Body of pancreas (tissue), 4 donors: ENCODE measurements at regions not wholly inside any gene's neighbourhood (a gene's known extent, or its start where the extent isn't known, plus 50 kb on each side); places are given as distances from the start of the nearest gene placed in this dataset.

Source experiments
- ATAC-seq: fragments of 150-250 bp; one replicate; pipeline ENCODE4 v1.9.1; 2016
- DNase-seq, 4 donors: peaks; one replicate each; pipeline ENCODE4 v3.0.0-alpha.2; 2019
- H3K27ac ChIP-seq, 4 donors: fragments of 200-600 bp; sonication (generic); 1 replicate in 3 of 4; 2 replicates in 1 of 4; pipeline versions ENCODE4 v1.5.1 to v1.6.1; 2016 to 2019; ENCODE audit warnings: mild to moderate bottlenecking in 1 of 4, mixed read lengths in 1 of 4, moderate library complexity in 1 of 4
- H3K27me3 ChIP-seq, 2 donors: fragments of 200-600 bp; sonication (generic); one replicate each; pipeline ENCODE4 v1.6.0; 2016; ENCODE audit warnings: mild to moderate bottlenecking in 1 of 2
- H3K36me3 ChIP-seq, 2 donors: fragments of 200-600 bp; sonication (generic); replicated peaks in 1 of 2; 2 replicates each; pipeline ENCODE4 v1.5.1; 2016; ENCODE audit warnings: low read depth in 2 of 2; ENCODE audit not compliant: insufficient read depth in 1 of 2
- H3K4me1 ChIP-seq: fragments of 200-600 bp; sonication (generic); one replicate; pipeline ENCODE4 v1.6.0; 2016
- H3K4me3 ChIP-seq, 2 donors: fragments of 200-600 bp; sonication (generic); 1 replicate in 1 of 2; 2 replicates in 1 of 2; pipeline ENCODE4 v1.5.1; 2016 to 2019
- H3K9me3 ChIP-seq, 3 donors: fragments of 200-600 bp; sonication (generic); 1 replicate in 2 of 3; 2 replicates in 1 of 3; pipeline ENCODE4 v1.5.1; 2016
- POLR2A ChIP-seq, 3 donors: fragments of 450-650 bp; IDR thresholded peaks; one replicate each; pipeline ENCODE4 v1.6.1; 2016; ENCODE audit warnings: antibody characterized with exemption in 3 of 3, mild to moderate bottlenecking in 2 of 3
- WGBS, 2 donors: methylation state at CpG; one replicate each; pipeline ENCODE4 v1.1.5; 2017; 5-methylcytosine and 5-hydroxymethylcytosine counted together
- intact Hi-C: fragments of 100-400 bp; cut with DNase I; formaldehyde crosslinking; loops from one replicate; pipeline ENCODE4 v1.15.1; 2023
- TF ChIP-seq, protein P1 (sequence below), 7 experiments: fragments of 450-650 bp in 4 of 7; fragments of 200-600 bp in 3 of 7; sonication (generic) in 3 of 7; IDR thresholded peaks; one replicate each; pipeline ENCODE4 v1.5.1; 2016 to 2019; ENCODE audit warnings: antibody characterized with exemption in 7 of 7

DNA sequence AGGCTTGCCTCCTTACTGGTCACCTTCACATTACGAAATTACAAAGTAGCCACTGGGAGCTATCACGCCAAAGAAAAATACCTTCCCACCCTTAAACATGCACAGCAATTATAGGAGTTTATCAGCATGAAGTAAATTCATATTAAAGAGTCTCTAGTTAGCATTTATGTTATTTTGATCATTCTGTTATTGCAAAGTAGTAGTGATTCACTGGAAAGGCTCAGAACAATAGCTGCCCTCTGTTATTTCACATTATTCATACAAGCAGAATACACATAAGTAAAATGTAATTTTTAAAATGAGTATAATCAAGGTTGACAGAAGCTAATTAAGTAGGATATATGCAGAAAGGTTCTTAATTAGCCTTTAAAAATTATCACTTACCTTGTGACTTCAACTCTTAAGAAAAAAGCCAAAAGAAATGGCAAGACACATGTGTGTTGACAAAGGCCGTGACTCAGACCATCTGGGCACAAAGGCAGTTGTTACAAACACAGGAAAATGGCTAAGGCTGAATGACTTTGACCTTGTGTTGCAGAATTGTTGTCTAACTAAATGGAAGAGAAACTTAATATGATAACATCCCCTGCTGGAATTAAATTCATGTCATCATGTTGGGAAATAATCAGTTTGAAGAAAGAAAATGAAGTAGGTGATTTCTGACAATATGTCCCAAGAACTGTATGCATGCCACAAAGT, 108.3 kb downstream of the ARL6IP6 start:
- TF ChIP-seq, protein P1, sequence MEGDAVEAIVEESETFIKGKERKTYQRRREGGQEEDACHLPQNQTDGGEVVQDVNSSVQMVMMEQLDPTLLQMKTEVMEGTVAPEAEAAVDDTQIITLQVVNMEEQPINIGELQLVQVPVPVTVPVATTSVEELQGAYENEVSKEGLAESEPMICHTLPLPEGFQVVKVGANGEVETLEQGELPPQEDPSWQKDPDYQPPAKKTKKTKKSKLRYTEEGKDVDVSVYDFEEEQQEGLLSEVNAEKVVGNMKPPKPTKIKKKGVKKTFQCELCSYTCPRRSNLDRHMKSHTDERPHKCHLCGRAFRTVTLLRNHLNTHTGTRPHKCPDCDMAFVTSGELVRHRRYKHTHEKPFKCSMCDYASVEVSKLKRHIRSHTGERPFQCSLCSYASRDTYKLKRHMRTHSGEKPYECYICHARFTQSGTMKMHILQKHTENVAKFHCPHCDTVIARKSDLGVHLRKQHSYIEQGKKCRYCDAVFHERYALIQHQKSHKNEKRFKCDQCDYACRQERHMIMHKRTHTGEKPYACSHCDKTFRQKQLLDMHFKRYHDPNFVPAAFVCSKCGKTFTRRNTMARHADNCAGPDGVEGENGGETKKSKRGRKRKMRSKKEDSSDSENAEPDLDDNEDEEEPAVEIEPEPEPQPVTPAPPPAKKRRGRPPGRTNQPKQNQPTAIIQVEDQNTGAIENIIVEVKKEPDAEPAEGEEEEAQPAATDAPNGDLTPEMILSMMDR (IDR thresholded peaks at IDR 0.05): no peak
- no peak for TF ChIP-seq POLR2A (IDR thresholded peaks at IDR 0.05)
- ATAC-seq (peak; percentile 50), DNase-seq (no peak)
- H3K27me3 ChIP-seq: no peaks in the 10 kb centered on the region
- WGBS, 2 donors: 60 to 72% methylated on average over 3 of the region's 3 CpGs
- H3K27ac ChIP-seq: no peak overlapping the region
- intact Hi-C loops: no loop called here
- no peaks in the 10 kb centered on the region for H3K36me3 ChIP-seq
- no peak overlapping the region for H3K4me3 ChIP-seq
- peaks cover 6% of the 10 kb centered on the region for H3K4me1 ChIP-seq
- no peaks in the 10 kb centered on the region for H3K9me3 ChIP-seq

DNA sequence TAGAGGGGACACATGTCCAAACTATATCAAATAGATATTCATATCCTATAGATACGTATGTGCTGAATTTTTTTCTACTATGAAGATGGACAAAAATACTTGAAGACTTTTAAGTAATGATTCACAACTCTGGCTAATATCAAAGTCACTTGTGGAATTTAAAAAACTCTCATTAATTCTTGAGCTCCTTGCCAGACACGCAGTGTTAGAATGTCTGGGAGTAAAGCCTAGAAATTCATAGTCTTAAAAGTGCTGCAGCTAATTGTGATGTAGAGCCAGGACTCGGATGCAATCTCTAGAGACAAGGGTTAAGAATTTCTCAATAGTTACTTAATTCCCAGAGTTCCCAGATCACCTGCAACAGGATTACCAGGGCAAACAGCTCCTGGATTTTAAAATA, 107.4 kb downstream of the ARL6IP6 start:
- no peak overlapping the region for H3K4me3 ChIP-seq
- DNase-seq: no peak
- TF ChIP-seq, protein P1 (IDR thresholded peaks at IDR 0.05): no peak
- no peak for TF ChIP-seq POLR2A (IDR thresholded peaks at IDR 0.05)
- no peaks in the 10 kb centered on the region for H3K27me3 ChIP-seq
- WGBS, 2 donors: 38 to 55% methylated on average over 3 of the region's 3 CpGs
- no peaks in the 10 kb centered on the region for H3K36me3 ChIP-seq
- H3K4me1 ChIP-seq: peaks cover 6% of the 10 kb centered on the region
- H3K27ac ChIP-seq: no peak overlapping the region
- intact Hi-C loops: no loop called here
- no peaks in the 10 kb centered on the region for H3K9me3 ChIP-seq
- ATAC-seq: no peak

DNA sequence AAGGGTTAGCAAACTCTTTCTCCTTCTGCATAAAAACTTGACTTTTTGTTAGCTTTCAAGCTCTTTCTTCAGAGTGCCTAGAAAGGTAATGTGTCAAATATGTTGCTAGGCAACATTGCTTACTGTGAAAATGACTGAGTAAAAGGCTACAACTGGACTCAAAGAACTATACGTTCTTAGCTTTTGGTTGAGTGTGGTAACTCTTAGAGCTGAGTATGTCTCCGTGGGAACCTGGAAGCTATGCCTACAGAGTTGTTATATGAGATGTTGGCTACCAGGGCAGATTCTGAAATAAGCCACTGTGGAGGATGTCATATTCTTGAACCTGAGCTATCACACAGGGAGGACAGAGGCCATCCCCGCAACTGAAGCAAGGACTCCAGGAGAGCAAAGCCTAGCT, 105.5 kb downstream of the ARL6IP6 start:
- intact Hi-C loops: no loop called here
- H3K4me3 ChIP-seq: no peak overlapping the region
- TF ChIP-seq, protein P1 (IDR thresholded peaks at IDR 0.05): no peak
- no peak for TF ChIP-seq POLR2A (IDR thresholded peaks at IDR 0.05)
- H3K9me3 ChIP-seq: no peaks in the 10 kb centered on the region
- no peaks in the 10 kb centered on the region for H3K36me3 ChIP-seq
- DNase-seq: no peak
- H3K4me1 ChIP-seq: peaks cover 6% of the 10 kb centered on the region
- no peak overlapping the region for H3K27ac ChIP-seq
- no peak for ATAC-seq
- no peaks in the 10 kb centered on the region for H3K27me3 ChIP-seq
- WGBS, 2 donors: 40 to 60% methylated on average over 3 of the region's 3 CpGs

DNA sequence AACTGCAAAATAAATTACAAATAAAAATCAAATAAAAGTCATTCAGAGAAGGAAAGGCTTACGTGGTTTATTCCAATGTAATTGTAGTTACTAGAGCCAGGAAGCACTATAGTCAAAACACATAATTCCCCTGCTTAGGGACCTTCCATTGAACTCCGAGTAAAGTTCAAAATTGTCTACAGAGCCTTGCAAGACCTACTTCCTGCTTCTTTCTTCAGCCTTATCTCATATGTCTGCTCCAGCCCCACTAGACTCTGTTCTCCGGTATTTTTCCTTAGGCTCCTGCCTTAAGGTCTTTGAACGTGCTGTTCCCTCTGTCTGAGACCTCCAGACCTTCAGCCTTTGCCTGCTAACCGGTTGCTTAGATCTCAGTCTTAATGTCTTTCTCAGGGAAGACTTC, 104.3 kb downstream of the ARL6IP6 start:
- Histone ChIP-seq H3K9me3 (no peaks in the 10 kb centered on the region), H3K27me3 (no peaks in the 10 kb centered on the region), H3K36me3 (no peaks in the 10 kb centered on the region), H3K27ac (no peak overlapping the region), H3K4me1 (peaks cover 6% of the 10 kb centered on the region), H3K4me3 (no peak overlapping the region)
- DNase-seq: no peak
- no peak for TF ChIP-seq POLR2A (IDR thresholded peaks at IDR 0.05)
- TF ChIP-seq, protein P1 (IDR thresholded peaks at IDR 0.05): no peak
- intact Hi-C loops: no loop called here
- 50 to 58% methylated on average over 5 of the region's 5 CpGs for WGBS, 2 donors
- ATAC-seq: no peak

- no peak for TF ChIP-seq POLR2A (IDR thresholded peaks at IDR 0.05)
- TF ChIP-seq, protein P1 (IDR thresholded peaks at IDR 0.05): no peak
- ATAC-seq: no peak
Observed at GRCh38 chr2:152820048-152820447, 101.6 kb downstream of the ARL6IP6 start.

More at GRCh38 chr2:152820048-152820447, 101.6 kb downstream of the ARL6IP6 start:
- Histone ChIP-seq H3K36me3 (no peaks in the 10 kb centered on the region), H3K4me1 (no peaks in the 10 kb centered on the region), H3K27me3 (no peaks in the 10 kb centered on the region), H3K9me3 (no peaks in the 10 kb centered on the region), H3K27ac (no peak overlapping the region), H3K4me3 (no peak overlapping the region)
- intact Hi-C loops: no loop called here
- WGBS, 2 donors: 82 to 100% methylated on average over 1 of the region's 1 CpG
- DNase-seq: no peak
